AG09309 (cell line): ENCODE measurements at regions not wholly inside any gene's neighbourhood (a gene's known extent, or its start where the extent isn't known, plus 50 kb on each side); places are given as distances from the start of the nearest gene placed in this dataset.

Experiments used
- DNase-seq: peaks from one replicate; pipeline ENCODE4 v3.0.0-alpha.2; 2010; ENCODE audit warnings: low read depth
- H3K4me3 ChIP-seq: 2 replicates; pipeline ENCODE4 v1.5.1; 2011; ENCODE audit warnings: mild to moderate bottlenecking, low read depth, low read length, moderate library complexity; ENCODE audit not compliant: control insufficient read depth
- CTCF ChIP-seq: IDR thresholded peaks from 2 replicates; pipeline ENCODE4 v1.5.1; 2011; ENCODE audit warnings: mild to moderate bottlenecking, low read depth, low read length, inconsistent platforms; ENCODE audit not compliant: insufficient read depth, control insufficient read depth; ENCODE audit errors: missing control alignments

DNA sequence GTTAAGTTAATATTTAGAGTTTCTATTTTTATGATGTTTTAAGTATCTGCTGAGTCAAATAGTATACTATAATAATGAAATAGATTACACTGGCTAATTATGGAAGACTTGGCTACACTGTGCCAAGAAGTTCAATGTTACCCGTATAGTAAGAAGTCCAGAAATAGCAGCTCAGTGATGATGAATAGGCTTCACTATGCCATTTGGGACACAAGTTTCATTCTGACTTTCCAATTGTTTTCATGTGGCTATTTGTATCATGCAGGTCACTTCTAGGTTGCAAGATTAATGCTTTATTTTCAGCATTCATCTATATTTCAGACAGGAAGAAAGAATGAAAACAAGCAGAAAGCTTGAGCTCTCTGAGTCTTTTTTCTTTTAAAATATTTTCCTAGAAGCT lies 194.5 kb upstream of the RIOK2 start:
- no peak for TF ChIP-seq CTCF
- DNase-seq, result no peak
- H3K4me3 ChIP-seq, result no peak overlapping the region

- DNase-seq, result no peak
- TF ChIP-seq CTCF, result no peak
- H3K4me3 ChIP-seq, result no peak overlapping the region
Measured at GRCh38 chr5:97383996-97384395, 200.9 kb upstream of the RIOK2 start.

GRCh38 chr5:97388794-97389193 lies 205.7 kb upstream of the RIOK2 start:
- no peak for TF ChIP-seq CTCF
- no peak overlapping the region for H3K4me3 ChIP-seq
- DNase-seq, result no peak

DNA sequence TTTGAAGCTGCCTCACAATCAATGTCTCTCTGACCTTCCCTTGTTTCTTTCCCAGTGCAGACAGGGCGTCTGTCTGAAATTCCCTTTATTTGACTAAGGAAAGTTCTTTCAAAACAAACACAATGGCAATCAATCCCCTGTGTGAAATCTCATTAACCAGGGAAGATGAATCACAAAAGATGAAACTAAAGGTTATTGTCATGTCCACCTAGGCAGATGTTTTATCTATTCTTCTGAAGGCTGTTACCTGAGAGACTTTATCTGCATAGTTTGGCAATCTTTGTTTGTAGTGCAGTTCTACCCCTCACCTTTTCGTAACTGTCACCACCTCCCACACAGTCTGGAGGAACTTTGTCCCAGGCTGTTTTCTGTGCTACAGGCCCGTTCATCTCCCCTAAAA lies 217.5 kb upstream of the RIOK2 start:
- no peak for DNase-seq
- no peak overlapping the region for H3K4me3 ChIP-seq
- no peak for TF ChIP-seq CTCF

GRCh38 chr5:97405941-97406340 lies 222.9 kb upstream of the RIOK2 start:
- no peak for DNase-seq
- H3K4me3 ChIP-seq, result no peak overlapping the region
- no peak for TF ChIP-seq CTCF

DNA sequence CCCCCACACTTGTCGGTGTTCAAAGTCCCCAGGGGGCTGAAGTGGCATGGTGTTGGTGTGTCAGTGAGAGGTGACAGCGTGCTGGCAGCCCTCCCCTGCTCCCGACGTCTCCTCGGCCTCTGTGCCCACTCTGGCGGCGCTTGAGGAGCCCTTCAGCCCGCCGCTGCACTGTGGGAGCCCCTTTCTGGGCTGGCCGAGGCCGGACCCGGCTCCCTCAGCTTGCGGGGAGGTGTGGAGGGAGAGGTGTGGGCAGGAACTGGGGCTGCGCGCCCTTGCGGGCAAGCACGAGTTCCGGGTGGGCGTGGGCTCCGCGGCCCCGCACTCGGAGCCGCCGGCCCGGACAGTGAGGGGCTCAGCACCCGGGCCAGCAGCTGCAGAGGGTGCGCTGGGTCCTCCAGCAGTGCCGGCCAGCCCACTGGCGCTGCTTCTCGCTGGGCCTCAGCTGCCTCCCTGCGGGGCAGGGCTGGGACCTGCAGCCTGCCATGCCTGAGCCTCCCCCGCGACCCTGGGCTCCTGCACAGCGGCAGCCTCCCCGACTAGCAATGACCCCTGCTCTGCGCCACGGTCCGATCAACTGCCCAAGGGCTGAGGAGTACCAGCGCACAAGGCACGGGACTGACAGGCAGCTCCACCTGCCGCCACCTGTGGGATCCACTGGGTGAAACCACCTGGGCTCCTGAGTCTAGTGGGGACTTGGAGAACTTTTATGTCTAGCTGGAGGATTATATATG lies 224.1 kb upstream of the RIOK2 start:
- no peak for DNase-seq
- TF ChIP-seq CTCF, result no peak
- H3K4me3 ChIP-seq, result no peak overlapping the region

GRCh38 chr5:97408331-97408730 lies 225.3 kb upstream of the RIOK2 start:
- no peak for TF ChIP-seq CTCF
- DNase-seq, result no peak
- no peak overlapping the region for H3K4me3 ChIP-seq
